ENCODE measurements at regions not wholly inside any gene's neighbourhood (a gene's known extent, or its start where the extent isn't known, plus 50 kb on each side); places are given as distances from the start of the nearest gene placed in this dataset.

GRCh38 chr4:20426028-20426427 is 174.3 kb downstream of the SLIT2 start:
- ATAC-seq (no peak), DNase-seq (ENCODE audit: low read depth, low spot score) (no peak)
- ChIA-PET CTCF (no interaction called here), POLR2A (interaction anchor here (0.6 kb wide), 1 partner anchor 104 kb away, joined by 13 read pairs; no protein-coding TSS in a partner anchor)
- H3K9me3 ChIP-seq (ENCODE audit: control insufficient read depth, insufficient read depth, low read depth, low read length): no peaks in the 10 kb centered on the region
- H3K27me3 ChIP-seq (ENCODE audit: control insufficient read depth, insufficient read depth, low read length): no peaks in the 10 kb centered on the region
- no peaks in the 10 kb centered on the region for H3K36me3 ChIP-seq (ENCODE audit: control insufficient read depth, insufficient read depth, low read length)
- TF ChIP-seq CTCF (IDR thresholded peaks at IDR 0.05): no peak
- no peak for TF ChIP-seq SIN3A (IDR thresholded peaks at IDR 0.05; ENCODE audit: borderline replicate concordance, insufficient read depth, low read depth, low read length)
- TF ChIP-seq POLR2AphosphoS5 (IDR thresholded peaks at IDR 0.05; ENCODE audit: low read depth, low read length): no peak
- TF ChIP-seq, protein P1, sequence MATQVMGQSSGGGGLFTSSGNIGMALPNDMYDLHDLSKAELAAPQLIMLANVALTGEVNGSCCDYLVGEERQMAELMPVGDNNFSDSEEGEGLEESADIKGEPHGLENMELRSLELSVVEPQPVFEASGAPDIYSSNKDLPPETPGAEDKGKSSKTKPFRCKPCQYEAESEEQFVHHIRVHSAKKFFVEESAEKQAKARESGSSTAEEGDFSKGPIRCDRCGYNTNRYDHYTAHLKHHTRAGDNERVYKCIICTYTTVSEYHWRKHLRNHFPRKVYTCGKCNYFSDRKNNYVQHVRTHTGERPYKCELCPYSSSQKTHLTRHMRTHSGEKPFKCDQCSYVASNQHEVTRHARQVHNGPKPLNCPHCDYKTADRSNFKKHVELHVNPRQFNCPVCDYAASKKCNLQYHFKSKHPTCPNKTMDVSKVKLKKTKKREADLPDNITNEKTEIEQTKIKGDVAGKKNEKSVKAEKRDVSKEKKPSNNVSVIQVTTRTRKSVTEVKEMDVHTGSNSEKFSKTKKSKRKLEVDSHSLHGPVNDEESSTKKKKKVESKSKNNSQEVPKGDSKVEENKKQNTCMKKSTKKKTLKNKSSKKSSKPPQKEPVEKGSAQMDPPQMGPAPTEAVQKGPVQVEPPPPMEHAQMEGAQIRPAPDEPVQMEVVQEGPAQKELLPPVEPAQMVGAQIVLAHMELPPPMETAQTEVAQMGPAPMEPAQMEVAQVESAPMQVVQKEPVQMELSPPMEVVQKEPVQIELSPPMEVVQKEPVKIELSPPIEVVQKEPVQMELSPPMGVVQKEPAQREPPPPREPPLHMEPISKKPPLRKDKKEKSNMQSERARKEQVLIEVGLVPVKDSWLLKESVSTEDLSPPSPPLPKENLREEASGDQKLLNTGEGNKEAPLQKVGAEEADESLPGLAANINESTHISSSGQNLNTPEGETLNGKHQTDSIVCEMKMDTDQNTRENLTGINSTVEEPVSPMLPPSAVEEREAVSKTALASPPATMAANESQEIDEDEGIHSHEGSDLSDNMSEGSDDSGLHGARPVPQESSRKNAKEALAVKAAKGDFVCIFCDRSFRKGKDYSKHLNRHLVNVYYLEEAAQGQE (IDR thresholded peaks at IDR 0.05; ENCODE audit: insufficient read depth in 1 of 2, low read depth in 2 of 2, low read length in 1 of 2): no peak
- TF ChIP-seq TCF7L2 (IDR thresholded peaks at IDR 0.05; ENCODE audit: low read depth, low read length): no peak
- no peak overlapping the region for H3K27ac ChIP-seq (ENCODE audit: low read length)
- intact Hi-C loops (cut with micrococcal nuclease; ENCODE audit: unreplicated experiment): no loop called here
- no peak overlapping the region for H3K4me3 ChIP-seq (ENCODE audit: low read depth in 2 of 2, low read length in 2 of 2)
- in situ Hi-C loops (cut with HindIII; ENCODE audit: low pct_unique_long_range_greater_than_20kb, low sequenced_read_pairs): no loop called here
- H3K4me1 ChIP-seq (ENCODE audit: control insufficient read depth, insufficient read depth, low read length): no peaks in the 10 kb centered on the region
- BruUV-seq (replicated peaks): no TSS peak

DNA sequence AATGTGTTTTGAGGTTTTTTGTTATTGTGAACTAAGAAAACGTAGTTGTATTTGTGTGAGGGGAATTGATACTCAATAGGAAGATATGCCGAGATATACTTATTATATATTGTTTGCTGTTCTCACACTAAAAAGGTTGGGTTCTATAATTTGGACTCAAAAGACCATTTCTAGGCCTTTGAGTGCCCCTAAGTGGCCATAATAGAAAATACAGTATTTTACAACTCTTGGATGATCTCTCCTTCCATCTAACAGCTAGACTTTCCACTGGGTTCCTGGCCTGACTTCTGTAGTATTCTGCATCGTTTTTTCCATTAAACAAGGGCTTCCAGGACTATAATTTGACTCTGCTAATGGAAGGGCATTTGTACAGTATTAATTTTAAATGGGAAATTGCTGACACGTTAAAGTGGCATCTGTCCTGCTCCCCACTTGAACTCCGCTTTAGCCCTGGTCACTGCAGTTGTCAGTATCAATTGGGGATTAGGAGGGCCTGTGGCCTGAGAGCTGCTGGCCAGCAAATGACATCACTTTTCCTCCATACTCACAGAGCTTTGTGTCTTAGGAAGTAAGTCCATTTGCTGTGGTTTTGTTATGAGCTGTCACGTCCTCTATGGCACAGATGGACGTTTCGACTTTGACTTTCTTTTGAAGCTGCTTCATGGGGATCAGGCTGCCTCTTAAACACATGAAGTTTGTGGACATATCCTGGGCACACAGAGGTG is 176.9 kb downstream of the SLIT2 start:
- H3K27ac ChIP-seq (ENCODE audit: low read length): no peak overlapping the region
- CTCF ChIA-PET: no interaction called here

More for the DNA sequence above, 176.9 kb downstream of the SLIT2 start:
- in situ Hi-C loops (cut with HindIII; ENCODE audit: low pct_unique_long_range_greater_than_20kb, low sequenced_read_pairs): no loop called here
- no peaks in the 10 kb centered on the region for H3K9me3 ChIP-seq (ENCODE audit: control insufficient read depth, insufficient read depth, low read depth, low read length)
- no peaks in the 10 kb centered on the region for H3K4me1 ChIP-seq (ENCODE audit: control insufficient read depth, insufficient read depth, low read length)
- DNase-seq (ENCODE audit: low read depth, low spot score) (no peak), ATAC-seq (no peak)
- H3K4me3 ChIP-seq (ENCODE audit: low read depth in 2 of 2, low read length in 2 of 2): no peak overlapping the region
- no TSS peak for BruUV-seq (replicated peaks)
- POLR2A ChIA-PET: no interaction called here
- intact Hi-C loops (cut with micrococcal nuclease; ENCODE audit: unreplicated experiment): no loop called here
- TF ChIP-seq, protein P1 (IDR thresholded peaks at IDR 0.05; ENCODE audit: insufficient read depth in 1 of 2, low read depth in 2 of 2, low read length in 1 of 2): no peak
- peak; percentile 22; the same call in 1 of the 2 replicates for TF ChIP-seq CTCF (IDR thresholded peaks at IDR 0.05)
- no peaks in the 10 kb centered on the region for H3K36me3 ChIP-seq (ENCODE audit: control insufficient read depth, insufficient read depth, low read length)
- no peaks in the 10 kb centered on the region for H3K27me3 ChIP-seq (ENCODE audit: control insufficient read depth, insufficient read depth, low read length)
